MM.1S (cell line): ENCODE measurements at regions not wholly inside any gene's neighbourhood (a gene's known extent, or its start where the extent isn't known, plus 50 kb on each side); places are given as distances from the start of the nearest gene placed in this dataset.

Source experiments
- CTCF ChIP-seq: fragments of 300-600 bp; sonication (generic); IDR thresholded peaks from 2 replicates; pipeline ENCODE4 v1.5.1; 2016; ENCODE audit warnings: antibody characterized with exemption, low read length, mixed read lengths
- EZH2 ChIP-seq: fragments of 300-600 bp; sonication (generic); optimal IDR thresholded peaks from 2 replicates; pipeline ENCODE3; 2017; ENCODE audit warnings: low read depth, mild to moderate bottlenecking, antibody characterized with exemption, low read length, mixed read lengths
- EZH2phosphoT487 ChIP-seq: fragments of 300-600 bp; sonication (generic); IDR thresholded peaks from 2 replicates; pipeline ENCODE4 v1.6.1; 2018; ENCODE audit warnings: antibody characterized with exemption, low read length

GRCh38 chr3:67737140-67737539, 82.7 kb upstream of the SUCLG2 start:
- no peak for TF ChIP-seq CTCF
- TF ChIP-seq EZH2phosphoT487: no peak
- no peak for TF ChIP-seq EZH2
